Suprapubic skin (tissue), 4 donors: ENCODE measurements at regions not wholly inside any gene's neighbourhood (a gene's known extent, or its start where the extent isn't known, plus 50 kb on each side); places are given as distances from the start of the nearest gene placed in this dataset.

Experiments
- DNase-seq, 2 donors: peaks; one replicate each; pipeline ENCODE4 v3.0.0-alpha.2; 2019; ENCODE audit warnings: low spot score in 2 of 2
- H3K27ac ChIP-seq: fragments of 200-600 bp; sonication (generic); one replicate; pipeline ENCODE4 v1.5.1; 2019
- H3K27me3 ChIP-seq: fragments of 200-600 bp; sonication (generic); one replicate; pipeline ENCODE4 v1.5.1; 2019
- H3K36me3 ChIP-seq: fragments of 200-600 bp; sonication (generic); one replicate; pipeline ENCODE4 v1.5.1; 2019
- H3K4me1 ChIP-seq: fragments of 200-600 bp; sonication (generic); one replicate; pipeline ENCODE4 v1.5.1; 2019
- H3K4me3 ChIP-seq: fragments of 200-600 bp; sonication (generic); one replicate; pipeline ENCODE4 v1.5.1; 2019; ENCODE audit warnings: mild to moderate bottlenecking
- H3K9me3 ChIP-seq: fragments of 200-600 bp; sonication (generic); one replicate; pipeline ENCODE4 v1.5.1; 2019
- CTCF ChIP-seq, 2 donors: fragments of 200-600 bp in 1 of 2; fragments of 450-650 bp in 1 of 2; sonication (generic) in 1 of 2; IDR thresholded peaks; one replicate each; pipeline ENCODE4 v1.5.1; 2016 to 2019; ENCODE audit warnings: antibody characterized with exemption in 2 of 2, mild to moderate bottlenecking in 1 of 2, moderate library complexity in 1 of 2
- EP300 ChIP-seq: sonication (generic); formaldehyde crosslinking; IDR thresholded peaks from one replicate; pipeline ENCODE4 v1.6.1; 2017; ENCODE audit warnings: antibody characterized with exemption
- POLR2A ChIP-seq, 2 donors: fragments of 450-650 bp; IDR thresholded peaks; one replicate each; pipeline ENCODE4 v1.6.1; 2017; ENCODE audit warnings: antibody characterized with exemption in 2 of 2, mild to moderate bottlenecking in 2 of 2, moderate library complexity in 2 of 2
- POLR2AphosphoS5 ChIP-seq, 3 donors: sonication (generic); formaldehyde crosslinking; IDR thresholded peaks; one replicate each; pipeline ENCODE4 v1.6.1; 2017; ENCODE audit warnings: antibody characterized with exemption in 3 of 3
- WGBS: methylation state at CpG from one replicate; pipeline ENCODE4 v1.1.5; 2018; 5-methylcytosine and 5-hydroxymethylcytosine counted together

DNA sequence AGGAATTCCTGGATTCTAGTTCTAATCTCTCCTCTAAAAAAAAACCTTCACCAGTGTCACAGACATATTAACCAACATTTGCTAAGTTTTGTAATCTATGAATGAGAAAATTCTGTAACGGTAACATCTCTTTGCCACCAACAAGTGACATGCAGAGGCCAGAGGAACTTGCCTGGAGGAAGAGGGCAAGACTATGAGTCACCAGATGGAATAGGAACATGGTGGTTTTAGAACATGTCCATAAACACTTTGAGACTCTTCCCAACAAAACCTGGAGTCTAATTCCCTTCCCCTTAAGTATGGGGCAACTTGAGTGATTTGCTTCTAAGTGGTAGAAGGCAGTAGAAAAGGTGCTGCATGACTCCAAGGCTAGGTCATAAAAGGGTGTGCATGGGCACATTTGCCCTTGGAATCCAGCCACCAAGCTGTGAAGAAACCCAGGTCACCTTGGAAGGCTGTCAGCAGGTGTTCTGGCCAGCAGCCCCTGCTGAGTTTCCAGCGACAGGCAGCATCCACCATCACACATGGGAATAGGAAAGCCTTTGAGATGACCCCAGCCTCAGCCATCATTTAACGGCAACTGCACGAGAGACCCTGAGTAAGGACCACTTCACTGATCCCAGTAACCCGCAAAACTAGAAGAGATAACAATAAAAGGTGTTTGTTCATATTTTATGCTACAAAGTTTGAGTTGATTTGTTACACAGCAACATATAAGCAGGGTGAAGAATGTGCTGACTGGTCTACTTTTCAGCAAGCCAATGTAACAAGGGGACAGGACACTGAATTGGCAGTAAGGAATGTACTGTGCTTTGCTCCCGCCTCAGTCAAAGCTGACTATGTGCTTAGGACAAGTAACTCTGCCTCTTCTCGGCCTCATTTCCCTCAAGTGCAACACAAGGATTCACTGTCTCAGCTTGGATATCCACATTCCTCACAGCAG is 90.6 kb downstream of the SKA1 start:
- H3K4me1 ChIP-seq, result no peaks in the 10 kb centered on the region
- no peaks in the 10 kb centered on the region for H3K9me3 ChIP-seq
- DNase-seq, result no peak
- TF ChIP-seq CTCF (IDR thresholded peaks at IDR 0.05), result no peak
- no peak for TF ChIP-seq POLR2AphosphoS5 (IDR thresholded peaks at IDR 0.05)
- no peak for TF ChIP-seq POLR2A (IDR thresholded peaks at IDR 0.05)
- no peak for TF ChIP-seq EP300
- H3K27ac ChIP-seq, result no peak overlapping the region
- H3K4me3 ChIP-seq, result no peak overlapping the region
- no peaks in the 10 kb centered on the region for H3K27me3 ChIP-seq
- H3K36me3 ChIP-seq, result no peaks in the 10 kb centered on the region
- WGBS, result 85% methylated on average over 7 of the region's 7 CpGs

DNA sequence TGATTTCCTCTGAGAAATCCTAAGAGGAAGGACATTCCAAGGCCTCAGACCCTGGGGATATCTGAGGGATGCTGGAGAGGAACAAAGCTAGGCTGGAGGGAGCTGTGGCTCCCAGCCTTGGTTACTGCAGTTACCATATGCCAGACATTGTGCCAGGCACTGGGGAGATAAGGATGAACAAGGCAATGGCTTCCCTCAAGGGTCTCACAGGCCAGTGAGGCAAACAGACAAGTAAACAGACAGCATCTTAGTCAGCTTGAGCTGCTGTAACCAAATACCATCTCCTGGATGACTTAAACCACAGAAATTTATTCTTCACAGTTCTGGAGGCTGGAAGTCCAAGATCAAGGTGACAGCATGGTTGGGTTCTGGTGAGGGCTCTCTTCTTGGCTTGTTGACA is 91.8 kb downstream of the SKA1 start:
- Histone ChIP-seq H3K4me1 (no peaks in the 10 kb centered on the region), H3K9me3 (no peaks in the 10 kb centered on the region)
- TF ChIP-seq EP300, result no peak
- no peak for TF ChIP-seq POLR2AphosphoS5 (IDR thresholded peaks at IDR 0.05)
- TF ChIP-seq CTCF (IDR thresholded peaks at IDR 0.05), result no peak
- TF ChIP-seq POLR2A (IDR thresholded peaks at IDR 0.05), result no peak

DNA sequence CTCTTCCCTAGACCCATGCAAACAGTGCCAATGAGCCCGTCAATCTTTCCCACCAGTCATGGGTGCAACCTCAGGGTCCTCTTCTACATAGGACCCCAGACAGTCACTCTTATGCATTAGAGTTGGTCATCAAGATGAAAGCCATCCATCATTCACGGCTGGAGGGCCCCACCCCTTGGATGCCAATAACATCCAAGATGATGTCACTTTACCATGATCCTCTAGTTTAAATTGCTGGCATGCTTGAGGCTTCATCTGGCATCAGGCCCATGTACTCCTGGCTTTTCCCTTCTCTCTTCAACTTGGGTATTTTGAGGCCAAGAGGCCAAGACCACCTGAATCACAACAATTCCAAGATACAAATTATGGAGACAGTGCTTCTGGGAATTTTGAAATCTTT is 91.1 kb upstream of the MAPK4 start:
- Histone ChIP-seq H3K9me3 (no peaks in the 10 kb centered on the region), H3K27ac (no peak overlapping the region), H3K27me3 (no peaks in the 10 kb centered on the region), H3K36me3 (no peaks in the 10 kb centered on the region), H3K4me3 (no peak overlapping the region), H3K4me1 (no peaks in the 10 kb centered on the region)
- WGBS, result 51% methylated on average over 2 of the region's 2 CpGs
- DNase-seq, result no peak
- TF ChIP-seq POLR2AphosphoS5 (IDR thresholded peaks at IDR 0.05) (no peak), POLR2A (IDR thresholded peaks at IDR 0.05) (no peak), EP300 (no peak), CTCF (IDR thresholded peaks at IDR 0.05) (no peak)

More for the DNA sequence above, 91.8 kb downstream of the SKA1 start:
- Histone ChIP-seq H3K27ac (no peak overlapping the region), H3K4me3 (no peak overlapping the region), H3K27me3 (no peaks in the 10 kb centered on the region), H3K36me3 (no peaks in the 10 kb centered on the region)
- DNase-seq, result no peak

DNA sequence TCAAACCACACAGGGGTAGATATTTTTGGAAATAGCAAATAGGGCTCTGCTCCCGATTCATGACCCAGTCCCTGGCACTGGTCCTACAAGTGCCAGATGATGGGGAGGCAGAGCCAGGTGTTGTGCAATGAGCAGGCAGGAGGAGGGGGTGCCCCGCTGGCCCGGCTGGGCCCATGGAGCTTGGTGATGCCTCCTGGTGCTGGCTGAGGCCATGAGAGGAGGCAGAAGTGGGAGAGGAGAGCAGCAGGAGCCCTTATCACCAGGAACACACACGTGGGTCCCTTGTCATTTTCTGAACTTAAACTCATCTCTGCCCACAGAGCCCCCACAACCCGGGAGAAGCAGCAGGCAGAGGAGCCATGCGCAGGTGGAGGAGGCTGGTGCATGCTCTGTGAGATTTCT is 90.5 kb upstream of the MAPK4 start:
- Histone ChIP-seq H3K36me3 (no peaks in the 10 kb centered on the region), H3K27ac (no peak overlapping the region), H3K9me3 (no peaks in the 10 kb centered on the region), H3K4me3 (no peak overlapping the region), H3K4me1 (no peaks in the 10 kb centered on the region), H3K27me3 (peaks cover 5% of the 10 kb centered on the region)
- no peak for TF ChIP-seq POLR2AphosphoS5 (IDR thresholded peaks at IDR 0.05)
- TF ChIP-seq POLR2A (IDR thresholded peaks at IDR 0.05), result no peak
- no peak for TF ChIP-seq EP300
- no peak for TF ChIP-seq CTCF (IDR thresholded peaks at IDR 0.05)
- DNase-seq, result no peak
- WGBS, result 69% methylated on average over 6 of the region's 6 CpGs

- 83% methylated on average over 1 of the region's 1 CpG for WGBS
- no peaks in the 10 kb centered on the region for H3K9me3 ChIP-seq
- DNase-seq, result no peak
- H3K27me3 ChIP-seq, result peaks cover 6% of the 10 kb centered on the region
- H3K4me3 ChIP-seq, result no peak overlapping the region
- H3K27ac ChIP-seq, result no peak overlapping the region
- H3K4me1 ChIP-seq, result no peaks in the 10 kb centered on the region
- H3K36me3 ChIP-seq, result no peaks in the 10 kb centered on the region
- TF ChIP-seq POLR2A (IDR thresholded peaks at IDR 0.05), result no peak
- no peak for TF ChIP-seq CTCF (IDR thresholded peaks at IDR 0.05)
- TF ChIP-seq POLR2AphosphoS5 (IDR thresholded peaks at IDR 0.05), result no peak
- TF ChIP-seq EP300, result no peak
Observed at GRCh38 chr18:50472941-50473340, 86.9 kb upstream of the MAPK4 start.
